ENCODE measurements at regions not wholly inside any gene's neighbourhood (a gene's known extent, or its start where the extent isn't known, plus 50 kb on each side); places are given as distances from the start of the nearest gene placed in this dataset.

DNA sequence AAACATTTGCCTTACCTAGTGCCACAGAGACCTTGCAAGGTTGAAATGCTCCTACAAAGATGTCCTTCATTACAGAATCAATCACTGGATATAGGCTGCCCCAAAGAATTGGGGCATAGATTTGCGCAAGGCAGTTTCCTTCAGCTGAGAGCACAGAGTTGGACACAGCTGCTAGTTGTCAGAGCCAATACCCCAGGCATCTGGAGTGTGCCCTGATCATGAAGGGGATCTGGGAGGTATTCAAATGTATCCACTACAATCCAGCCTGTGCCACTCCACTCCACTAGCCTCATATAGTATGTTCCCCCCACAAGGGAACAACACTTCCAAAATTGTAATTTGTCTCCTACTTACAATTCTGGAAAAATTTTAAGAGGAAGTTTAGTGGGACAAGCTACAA lies 62.3 kb upstream of the ITPRID2 start:
- WGBS, 2 donors: 60 to 66% methylated on average over 1 of the region's 1 CpG
- DNase-seq (no peak), FAIRE-seq (no peak), ATAC-seq (peak in 3 of 4 donors; percentile 29 to 56 (median 40))
- TF ChIP-seq, protein P1, sequence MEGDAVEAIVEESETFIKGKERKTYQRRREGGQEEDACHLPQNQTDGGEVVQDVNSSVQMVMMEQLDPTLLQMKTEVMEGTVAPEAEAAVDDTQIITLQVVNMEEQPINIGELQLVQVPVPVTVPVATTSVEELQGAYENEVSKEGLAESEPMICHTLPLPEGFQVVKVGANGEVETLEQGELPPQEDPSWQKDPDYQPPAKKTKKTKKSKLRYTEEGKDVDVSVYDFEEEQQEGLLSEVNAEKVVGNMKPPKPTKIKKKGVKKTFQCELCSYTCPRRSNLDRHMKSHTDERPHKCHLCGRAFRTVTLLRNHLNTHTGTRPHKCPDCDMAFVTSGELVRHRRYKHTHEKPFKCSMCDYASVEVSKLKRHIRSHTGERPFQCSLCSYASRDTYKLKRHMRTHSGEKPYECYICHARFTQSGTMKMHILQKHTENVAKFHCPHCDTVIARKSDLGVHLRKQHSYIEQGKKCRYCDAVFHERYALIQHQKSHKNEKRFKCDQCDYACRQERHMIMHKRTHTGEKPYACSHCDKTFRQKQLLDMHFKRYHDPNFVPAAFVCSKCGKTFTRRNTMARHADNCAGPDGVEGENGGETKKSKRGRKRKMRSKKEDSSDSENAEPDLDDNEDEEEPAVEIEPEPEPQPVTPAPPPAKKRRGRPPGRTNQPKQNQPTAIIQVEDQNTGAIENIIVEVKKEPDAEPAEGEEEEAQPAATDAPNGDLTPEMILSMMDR (IDR thresholded peaks at IDR 0.05): no peak
- H3K4me3 ChIP-seq: no peak overlapping the region
- intact Hi-C loops (cut with DNase I): no loop called here
- H3K9me3 ChIP-seq: no peaks in the 10 kb centered on the region
- H3K36me3 ChIP-seq: no peaks in the 10 kb centered on the region
- no peaks in the 10 kb centered on the region for H3K27me3 ChIP-seq
- no peak overlapping the region for H3K27ac ChIP-seq
- peaks cover 0 to 16% (median 15%) of the 10 kb centered on the region in 3 donors for H3K4me1 ChIP-seq

DNA sequence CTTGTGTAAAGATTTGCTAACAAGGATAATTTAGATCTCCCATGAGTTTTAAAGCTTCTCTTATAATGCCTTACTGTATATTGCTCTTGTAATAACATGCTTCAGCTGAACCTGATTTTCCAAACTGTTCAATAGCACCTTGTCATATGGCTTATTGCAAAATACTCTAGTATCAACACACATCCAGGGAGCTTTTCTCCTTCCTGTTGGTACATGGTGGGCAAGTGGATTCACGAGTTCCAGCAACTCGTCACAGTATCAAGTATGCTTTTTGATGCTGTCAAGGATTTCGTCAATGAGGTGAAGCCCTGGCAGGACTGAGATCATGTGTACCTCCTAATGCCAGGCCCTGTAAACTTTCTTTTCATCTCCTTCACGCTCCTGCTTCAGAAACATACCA lies 59.5 kb upstream of the ITPRID2 start:
- FAIRE-seq: no peak

GRCh38 chr2:181836583-181836982 lies 54.9 kb upstream of the ITPRID2 start:
- peak; percentile 43 for FAIRE-seq

More for the DNA sequence above, 59.5 kb upstream of the ITPRID2 start:
- no peak for DNase-seq
- no peaks in the 10 kb centered on the region for H3K36me3 ChIP-seq
- peaks cover 12 to 20% (median 15%) of the 10 kb centered on the region in 3 donors for H3K4me1 ChIP-seq
- intact Hi-C loops (cut with DNase I): no loop called here
- H3K27me3 ChIP-seq: no peaks in the 10 kb centered on the region
- no peaks in the 10 kb centered on the region for H3K9me3 ChIP-seq
- ATAC-seq: no peak
- WGBS, 2 donors: 72 to 74% methylated on average over 4 of the region's 4 CpGs
- TF ChIP-seq, protein P1 (IDR thresholded peaks at IDR 0.05): no peak
- no peak overlapping the region for H3K4me3 ChIP-seq
- H3K27ac ChIP-seq: no peak overlapping the region

DNA sequence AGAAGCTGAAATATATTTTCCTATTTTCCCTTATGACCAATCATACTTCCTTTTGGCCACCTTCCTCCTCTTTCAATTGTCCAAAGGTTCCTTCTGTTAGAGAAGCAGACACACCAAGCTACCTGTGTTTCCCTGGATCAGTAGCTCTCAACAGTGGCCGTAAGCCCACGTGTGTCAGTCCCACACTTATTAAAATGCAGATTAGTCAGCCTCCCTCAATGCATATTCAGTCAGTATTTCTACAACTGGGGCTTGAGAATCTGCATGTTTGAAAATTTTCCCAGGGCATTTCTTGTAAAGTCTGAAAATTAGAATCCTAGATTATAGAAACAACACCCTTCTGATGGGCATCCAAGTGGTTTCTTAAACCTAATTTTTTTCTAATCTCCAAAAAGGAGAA lies 54.0 kb upstream of the ITPRID2 start:
- Histone ChIP-seq H3K36me3 (no peaks in the 10 kb centered on the region), H3K4me3 (peak overlapping the region in 1 of 4 donors; percentile 8), H3K27me3 (no peaks in the 10 kb centered on the region), H3K27ac (peak overlapping the region; percentile 66 to 91 (median 79)), H3K9me3 (no peaks in the 10 kb centered on the region), H3K4me1 (peaks cover 34 to 60% (median 48%) of the 10 kb centered on the region in 3 donors)
- ATAC-seq: peak; percentile 15 to 40 (median 28)
- no peak for DNase-seq
- WGBS, 2 donors: 32 to 36% methylated on average over 2 of the region's 2 CpGs
- TF ChIP-seq, protein P1 (IDR thresholded peaks at IDR 0.05): no peak
- FAIRE-seq: no peak
- intact Hi-C loops (cut with DNase I): no loop called here

More at GRCh38 chr2:181836583-181836982, 54.9 kb upstream of the ITPRID2 start:
- 19 to 21% methylated on average over 2 of the region's 2 CpGs for WGBS, 2 donors
- intact Hi-C loops (cut with DNase I): no loop called here
- no peaks in the 10 kb centered on the region for H3K27me3 ChIP-seq
- no peaks in the 10 kb centered on the region for H3K36me3 ChIP-seq
- peak; percentile 71 to 85 (median 79) for ATAC-seq
- peaks cover 36 to 57% (median 48%) of the 10 kb centered on the region in 3 donors for H3K4me1 ChIP-seq
- peak overlapping the region; percentile 66 to 91 (median 79) for H3K27ac ChIP-seq
- peak overlapping the region in 1 of 4 donors; percentile 10 for H3K4me3 ChIP-seq
- TF ChIP-seq, protein P1 (IDR thresholded peaks at IDR 0.05): no peak
- DNase-seq: no peak
- no peaks in the 10 kb centered on the region for H3K9me3 ChIP-seq

GRCh38 chr2:181839811-181840210 lies 51.7 kb upstream of the ITPRID2 start:
- WGBS, 2 donors: 30 to 39% methylated on average over 1 of the region's 1 CpG
- ATAC-seq (peak; percentile 74 to 86 (median 76)), DNase-seq (peak in 3 of 6 donors; percentile 26 to 53 (median 52)), FAIRE-seq (no peak)
- Histone ChIP-seq H3K27me3 (no peaks in the 10 kb centered on the region), H3K36me3 (no peaks in the 10 kb centered on the region), H3K27ac (peak overlapping the region in 3 of 4 donors; percentile 37 to 91 (median 90)), H3K4me1 (peaks cover 31 to 60% (median 48%) of the 10 kb centered on the region in 3 donors), H3K4me3 (no peak overlapping the region), H3K9me3 (no peaks in the 10 kb centered on the region)
- intact Hi-C loops (cut with DNase I): loop anchor here in 1 of 3 donors (10.0 kb wide), 1 partner anchor 55 kb away; the partner anchor contains the start of gene ITPRID2
- TF ChIP-seq, protein P1 (IDR thresholded peaks at IDR 0.05): no peak

Measured in pancreas (tissue), 10 donors.